HL-60 (cell line): ENCODE measurements at regions not wholly inside any gene's neighbourhood (a gene's known extent, or its start where the extent isn't known, plus 50 kb on each side); places are given as distances from the start of the nearest gene placed in this dataset.
"Not testable (repeated sequence)": the region's sequence is repeated elsewhere in the genome, so short reads cannot be mapped to it uniquely, and the experiment has no call there.

ENCODE experiments used
- DNase-seq, 2 experiments: peaks; one replicate each; pipeline ENCODE4 v3.0.0-alpha.2; 2010 to 2020; ENCODE audit warnings: low read depth in 1 of 2, low spot score in 1 of 2
- H3K27ac ChIP-seq: fragments of 250-450 bp; sonication (Bioruptor Pico); replicated peaks from 2 replicates; pipeline ENCODE4 v1.5.1; 2020; ENCODE audit warnings: mild to moderate bottlenecking, moderate library complexity
- H3K27me3 ChIP-seq: fragments of 250-450 bp; sonication (Bioruptor Pico); 2 replicates; pipeline ENCODE4 v1.5.1; 2021; ENCODE audit warnings: mild to moderate bottlenecking, moderate library complexity; ENCODE audit not compliant: insufficient read depth, poor library complexity, severe bottlenecking
- H3K4me3 ChIP-seq: replicated peaks from 2 replicates; pipeline ENCODE4 v1.5.1; 2011; ENCODE audit warnings: mild to moderate bottlenecking, control low read depth, low read length; ENCODE audit not compliant: insufficient read depth
- CTCF ChIP-seq: IDR thresholded peaks from one replicate; pipeline ENCODE4 v1.5.1; 2011; ENCODE audit warnings: low read length, control low read depth, inconsistent platforms; ENCODE audit not compliant: insufficient read depth
- GABPA ChIP-seq: IDR thresholded peaks from 2 replicates; pipeline ENCODE4 v1.6.1; 2012; ENCODE audit warnings: low read depth
- POLR2AphosphoS5 ChIP-seq: IDR thresholded peaks from 2 replicates; pipeline ENCODE4 v1.6.1; 2012; ENCODE audit warnings: low read depth
- REST ChIP-seq: IDR thresholded peaks from 2 replicates; pipeline ENCODE4 v1.6.1; 2012; ENCODE audit warnings: low read depth; ENCODE audit not compliant: insufficient replicate concordance
- SPI1 ChIP-seq: IDR thresholded peaks from 2 replicates; pipeline ENCODE4 v1.6.1; 2012; ENCODE audit warnings: low read depth, mild to moderate bottlenecking, borderline replicate concordance

GRCh38 chr6:67689329-67689728 is 945.8 kb upstream of the ADGRB3 start:
- TF ChIP-seq SPI1 (no peak), REST (no peak), CTCF (no peak), POLR2AphosphoS5 (no peak)
- Histone ChIP-seq H3K4me3 (no peak overlapping the region), H3K27me3 (no peaks in the 10 kb centered on the region), H3K27ac (no peak overlapping the region)
- no peak for DNase-seq

GRCh38 chr6:67687396-67687795 is 947.7 kb upstream of the ADGRB3 start:
- DNase-seq = no peak
- Histone ChIP-seq H3K4me3 (no peak overlapping the region), H3K27ac (no peak overlapping the region), H3K27me3 (no peaks in the 10 kb centered on the region)
- TF ChIP-seq SPI1 = no peak
- no peak for TF ChIP-seq POLR2AphosphoS5
- TF ChIP-seq REST = no peak
- no peak for TF ChIP-seq GABPA
- TF ChIP-seq CTCF = no peak

GRCh38 chr6:67686225-67686624 is 948.9 kb upstream of the ADGRB3 start:
- not testable (repeated sequence) for H3K4me3 ChIP-seq, H3K27ac ChIP-seq, H3K27me3 ChIP-seq, DNase-seq

- H3K4me3 ChIP-seq = no peak overlapping the region
- H3K27ac ChIP-seq = peak overlapping the region; percentile 40
- peak; percentile 38 to 58 for DNase-seq
- TF ChIP-seq SPI1 (no peak), POLR2AphosphoS5 (no peak), GABPA (no peak), CTCF (no peak), REST (no peak)
- no peaks in the 10 kb centered on the region for H3K27me3 ChIP-seq
These were observed 951.1 kb upstream of the ADGRB3 start for GRCh38 chr6:67683960-67684359.
